H1 (cell line): ENCODE measurements at regions not wholly inside any gene's neighbourhood (a gene's known extent, or its start where the extent isn't known, plus 50 kb on each side); places are given as distances from the start of the nearest gene placed in this dataset.

Source experiments
- GTF2F1 ChIP-seq: IDR thresholded peaks from 2 replicates; pipeline ENCODE4 v1.6.1; 2012; ENCODE audit warnings: low read depth, low read length, improper control_type of control experiment, borderline replicate concordance
- SIX5 ChIP-seq: IDR thresholded peaks from 2 replicates; pipeline ENCODE4 v1.6.1; 2011; ENCODE audit warnings: mild to moderate bottlenecking, low read depth, low read length

GRCh38 chr6:26183581-26184366 is 96.5 kb downstream of the HFE start (continued):
- TF ChIP-seq GTF2F1: peak; percentile 92
- no peak for TF ChIP-seq SIX5
